Muscle of back (tissue), 3 donors: ENCODE measurements at regions not wholly inside any gene's neighbourhood (a gene's known extent, or its start where the extent isn't known, plus 50 kb on each side); places are given as distances from the start of the nearest gene placed in this dataset.

ENCODE experiments used
- DNase-seq, 3 donors: peaks; one replicate each; pipeline versions ENCODE4 v3.0.0 to v3.0.0-alpha.2; 2013

GRCh38 chr4:123266221-123266620, 130.4 kb upstream of the SPRY1 start:
- no peak for DNase-seq

DNA sequence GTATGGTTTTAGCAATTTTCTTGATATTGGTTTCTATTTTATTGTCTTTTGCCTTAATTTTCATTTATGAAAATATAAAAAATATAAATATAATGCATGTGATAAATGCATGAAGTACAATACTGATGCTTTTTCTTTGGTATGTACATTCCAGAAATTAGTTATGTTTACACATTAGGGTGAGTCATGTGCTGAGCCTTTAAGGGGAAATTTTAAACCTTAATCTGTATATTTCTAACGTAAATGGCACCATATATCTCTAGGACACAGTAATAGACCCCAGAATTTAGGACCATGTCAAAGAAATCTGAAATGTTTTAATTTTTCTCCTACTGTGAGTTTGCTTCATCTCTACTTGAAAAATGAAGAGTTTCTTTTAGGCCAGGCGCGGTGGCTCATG, 117.8 kb upstream of the SPRY1 start:
- DNase-seq: no peak

DNA sequence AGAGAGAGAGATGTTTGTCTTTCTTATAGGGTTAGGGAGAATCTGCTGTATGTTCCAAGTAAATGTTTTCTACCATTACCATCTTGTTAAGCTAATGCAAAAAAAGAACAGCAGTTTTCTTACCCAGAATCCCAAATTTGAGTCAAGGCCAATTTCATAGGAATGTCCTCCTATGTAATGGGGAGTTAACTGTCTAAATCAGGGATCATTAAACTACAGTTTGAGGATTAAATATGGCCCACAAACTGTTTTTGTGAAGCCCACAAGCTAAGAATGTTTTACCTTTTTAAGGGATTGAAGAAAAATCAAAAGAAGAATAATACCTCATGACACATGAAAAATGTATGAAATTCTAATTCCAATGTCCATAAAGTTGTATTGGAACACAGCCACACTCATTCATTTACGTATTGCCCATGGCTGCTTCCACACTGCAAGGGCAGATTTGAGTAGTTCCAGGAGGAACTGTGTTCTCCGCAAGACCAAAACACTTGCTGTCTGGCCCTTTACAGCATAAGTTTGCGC, 113.2 kb upstream of the SPRY1 start:
- DNase-seq: no peak

DNA sequence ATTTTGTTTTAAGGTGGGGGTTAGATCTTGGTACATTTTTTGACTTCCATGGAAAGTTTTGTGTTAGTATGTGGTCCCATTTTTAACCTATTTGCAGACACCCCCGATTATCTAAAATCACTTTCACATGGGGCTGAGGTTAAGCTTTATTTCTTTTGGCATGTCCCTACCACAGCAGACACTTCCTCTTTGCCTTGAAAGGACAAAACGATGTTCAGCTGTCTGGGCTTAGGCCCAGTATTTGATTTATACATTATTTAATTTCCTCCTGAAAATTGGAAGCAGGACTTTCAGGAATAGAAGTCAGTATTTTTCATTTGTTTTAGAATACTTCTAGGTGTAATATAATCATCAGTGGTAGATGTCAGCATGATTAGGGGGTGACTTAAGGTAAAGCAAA, 112.4 kb upstream of the SPRY1 start:
- DNase-seq: peak; percentile 69 to 79 (median 75)

DNA sequence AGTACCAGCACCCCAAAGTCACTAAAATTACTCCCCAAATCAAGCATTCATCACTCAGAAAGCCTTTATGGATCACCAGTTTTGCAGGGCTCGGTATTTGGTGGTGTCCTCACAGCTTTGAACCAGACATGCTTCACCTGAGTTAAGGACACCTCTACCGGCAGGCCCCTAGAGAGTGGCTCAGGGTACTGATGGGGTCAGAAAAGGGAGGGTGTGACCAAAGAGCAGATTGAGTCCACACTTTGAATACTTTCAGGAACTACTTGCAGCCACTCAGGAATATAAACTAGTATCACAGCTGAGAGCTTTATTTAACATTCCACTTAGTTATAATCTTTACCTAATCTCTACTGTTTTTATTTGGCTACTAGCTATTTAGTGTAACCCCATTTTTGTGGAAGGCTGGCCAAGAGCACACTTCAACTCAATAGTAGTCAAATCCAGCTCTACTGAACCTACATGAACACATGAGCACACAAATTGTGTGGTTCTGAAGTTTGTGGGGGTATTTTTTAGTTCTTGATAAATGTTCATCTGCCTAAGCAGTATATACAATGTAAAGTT, 109.6 kb upstream of the SPRY1 start:
- DNase-seq: no peak

DNA sequence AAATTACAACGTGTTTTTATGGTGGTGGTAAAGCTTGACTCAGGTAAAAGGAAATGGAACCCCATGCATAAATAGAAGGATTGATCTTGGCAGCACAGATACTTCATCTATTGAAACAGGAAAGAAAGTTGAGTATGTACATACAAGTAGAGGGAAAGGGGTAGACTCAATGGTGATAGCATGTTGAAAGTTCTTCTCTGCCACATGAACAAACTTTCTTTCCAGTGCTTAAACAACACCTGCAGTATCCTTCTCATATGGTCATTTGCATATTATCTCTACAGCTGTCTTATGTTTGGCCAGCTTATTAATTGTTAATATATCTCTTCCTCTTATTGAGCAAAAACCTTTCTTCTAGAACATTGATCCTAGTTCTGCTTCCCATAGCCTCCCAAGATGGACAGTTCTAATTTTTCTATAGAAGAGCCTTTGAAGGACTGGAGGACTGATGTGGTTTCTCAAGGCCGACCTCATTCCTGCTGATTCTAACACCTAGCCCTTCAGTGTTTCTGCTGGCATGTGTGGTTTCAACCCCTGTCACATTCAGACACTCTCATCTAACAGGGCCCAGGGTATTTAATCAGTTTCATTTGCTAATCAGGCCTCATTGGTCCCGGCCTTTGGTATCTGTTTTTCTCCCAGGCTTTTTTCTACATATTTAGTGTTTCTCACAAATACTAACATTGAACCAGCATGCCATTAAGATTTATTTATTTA, 108.1 kb upstream of the SPRY1 start:
- DNase-seq: no peak

GRCh38 chr4:123291329-123291728, 105.3 kb upstream of the SPRY1 start:
- DNase-seq: no peak

DNA sequence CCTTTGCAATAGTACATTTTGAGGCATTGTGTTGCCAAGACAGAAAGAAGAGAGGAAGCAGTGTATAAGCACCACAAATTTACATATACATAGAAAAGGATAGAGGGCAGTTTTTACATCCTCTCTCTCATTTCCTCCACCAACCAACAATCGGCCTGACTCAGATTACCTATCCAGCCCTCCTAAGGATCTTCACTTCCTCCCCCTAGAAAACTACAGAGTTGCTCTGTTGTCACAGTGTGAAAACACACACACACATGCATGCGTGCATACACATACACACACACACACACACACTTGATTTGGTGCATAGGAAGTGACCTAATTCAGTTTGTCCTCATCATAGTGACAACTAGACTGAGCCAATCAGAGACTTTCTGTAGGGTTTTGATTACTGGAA, 98.8 kb upstream of the SPRY1 start:
- no peak for DNase-seq

GRCh38 chr4:123298261-123298660, 98.3 kb upstream of the SPRY1 start:
- peak in 2 of 3 donors; percentile 22 to 68 for DNase-seq

GRCh38 chr4:123298801-123299200, 97.8 kb upstream of the SPRY1 start:
- DNase-seq: no peak

- peak; percentile 83 to 94 (median 85) for DNase-seq
These were observed 97.3 kb upstream of the SPRY1 start for GRCh38 chr4:123299212-123299691.

DNA sequence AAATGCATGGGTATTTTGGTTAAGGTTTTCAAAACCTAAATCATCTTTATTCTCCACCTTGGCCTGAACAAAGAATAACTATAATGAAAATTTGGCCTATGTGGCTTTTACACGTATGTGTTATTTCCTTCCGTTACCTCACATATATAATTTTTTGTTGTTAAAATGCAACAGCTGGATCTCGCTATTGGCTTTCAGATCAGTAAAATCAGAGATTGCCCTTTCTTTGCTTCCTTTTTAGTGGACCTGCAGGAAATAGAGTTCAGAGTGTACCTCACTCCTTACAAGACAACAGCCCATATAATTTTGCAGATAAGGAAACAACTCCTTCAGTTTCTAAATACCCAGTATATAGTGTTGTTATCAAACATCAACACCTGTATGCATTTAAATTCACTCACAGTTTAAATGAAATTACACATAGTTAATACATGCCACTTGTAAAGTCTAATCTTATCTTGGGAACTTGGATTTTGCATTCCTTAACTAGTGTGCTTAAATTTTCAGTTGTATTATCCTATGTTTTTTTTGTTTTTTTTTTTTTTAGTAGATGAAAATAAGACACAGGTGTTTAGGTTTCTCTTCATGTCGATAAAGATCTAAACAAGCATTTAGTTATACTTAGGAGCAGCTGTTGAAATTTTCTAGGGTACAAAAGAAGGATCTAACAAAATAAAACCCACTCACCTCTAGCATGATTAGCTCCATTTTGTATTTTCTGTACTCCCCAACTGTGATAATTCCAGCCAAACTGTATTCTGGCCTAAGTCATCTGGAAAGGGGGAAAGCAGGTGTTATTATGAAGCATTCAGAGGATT, 96.2 kb upstream of the SPRY1 start:
- no peak for DNase-seq

DNA sequence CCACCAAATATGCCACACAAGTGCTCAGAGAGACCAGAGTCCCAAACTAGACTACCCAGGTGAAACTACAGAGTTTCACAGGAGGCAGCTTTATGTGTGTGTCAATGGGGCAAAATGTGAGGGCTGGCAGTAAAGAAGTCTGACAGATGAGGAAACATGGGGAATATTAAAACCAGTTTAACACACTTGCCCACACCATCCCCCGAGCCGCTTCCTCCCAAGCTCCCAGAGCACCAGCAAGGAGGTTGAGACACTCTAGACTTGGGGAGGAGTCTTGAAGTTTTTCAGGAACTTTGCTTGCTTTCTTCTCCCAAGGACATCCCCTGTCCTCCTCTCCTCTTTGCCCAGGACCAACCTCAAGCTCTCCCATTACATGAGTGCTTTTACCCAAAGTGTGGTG, 94.7 kb upstream of the SPRY1 start:
- DNase-seq: no peak

DNA sequence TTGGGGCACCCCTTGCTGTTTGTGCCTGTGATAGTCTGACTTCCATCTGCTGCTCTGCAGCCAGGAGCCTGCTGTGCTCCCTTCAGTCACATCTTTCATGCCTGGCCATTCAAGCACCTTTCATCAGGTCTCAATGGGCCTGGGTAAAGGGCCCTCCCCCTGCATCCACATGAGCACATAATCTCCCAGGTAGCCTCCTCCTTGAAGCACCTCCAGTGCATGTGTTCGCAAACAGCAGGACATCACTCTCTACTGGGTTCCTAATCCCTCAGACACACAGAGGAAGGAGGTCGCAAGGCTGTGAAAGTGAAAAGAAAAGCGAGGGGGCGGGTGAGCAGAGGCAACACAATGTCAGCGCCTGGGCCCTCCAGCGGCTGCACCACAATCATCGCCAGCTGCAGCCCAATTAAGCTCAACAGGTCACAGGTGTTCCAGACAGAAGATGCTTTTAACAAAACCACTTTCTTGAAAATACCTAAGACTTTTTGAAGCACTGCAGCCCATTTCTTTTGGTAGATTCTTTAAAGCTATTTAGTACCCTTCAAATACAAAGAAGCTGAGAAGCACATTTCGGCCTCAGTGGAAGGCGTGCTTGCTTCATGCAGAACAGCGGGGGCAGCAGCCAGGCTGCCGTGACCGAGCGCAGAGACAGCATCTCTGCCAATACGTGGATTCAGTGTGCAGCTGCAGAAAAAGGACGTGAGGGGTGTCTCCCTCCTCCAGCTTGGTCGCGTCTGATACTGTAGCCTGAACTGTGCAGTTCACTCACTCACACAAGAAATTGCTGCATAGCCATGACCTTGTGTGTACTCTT, 92.2 kb upstream of the SPRY1 start:
- DNase-seq: peak; percentile 49 to 89 (median 54)

- peak in 1 of 3 donors; percentile 41 for DNase-seq
These were observed 90.9 kb upstream of the SPRY1 start for GRCh38 chr4:123305736-123306135.

GRCh38 chr4:123306769-123307168, 89.8 kb upstream of the SPRY1 start:
- peak in 1 of 3 donors; percentile 56 for DNase-seq

- no peak for DNase-seq
These were observed 87.9 kb upstream of the SPRY1 start for GRCh38 chr4:123308667-123309066.

DNA sequence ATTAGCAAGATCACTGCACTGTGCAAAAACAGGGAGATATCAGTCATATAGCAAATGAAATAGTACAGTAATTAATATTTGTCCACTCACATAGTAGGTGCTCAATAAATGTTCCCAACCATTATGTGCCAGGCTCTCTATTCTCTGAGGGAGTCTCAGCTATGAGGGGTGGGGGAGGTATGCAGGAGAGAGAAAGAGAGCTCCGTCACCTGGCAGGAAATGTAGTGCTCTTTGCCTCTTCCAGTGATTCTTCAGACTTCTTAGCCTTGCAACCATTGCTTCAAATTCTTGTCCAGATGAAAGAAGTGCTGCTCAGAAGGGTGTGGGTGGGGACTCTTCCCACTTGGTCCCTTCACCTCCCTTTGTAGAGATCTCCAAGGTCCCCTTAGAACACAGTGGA, 84.5 kb upstream of the SPRY1 start:
- DNase-seq: no peak

DNA sequence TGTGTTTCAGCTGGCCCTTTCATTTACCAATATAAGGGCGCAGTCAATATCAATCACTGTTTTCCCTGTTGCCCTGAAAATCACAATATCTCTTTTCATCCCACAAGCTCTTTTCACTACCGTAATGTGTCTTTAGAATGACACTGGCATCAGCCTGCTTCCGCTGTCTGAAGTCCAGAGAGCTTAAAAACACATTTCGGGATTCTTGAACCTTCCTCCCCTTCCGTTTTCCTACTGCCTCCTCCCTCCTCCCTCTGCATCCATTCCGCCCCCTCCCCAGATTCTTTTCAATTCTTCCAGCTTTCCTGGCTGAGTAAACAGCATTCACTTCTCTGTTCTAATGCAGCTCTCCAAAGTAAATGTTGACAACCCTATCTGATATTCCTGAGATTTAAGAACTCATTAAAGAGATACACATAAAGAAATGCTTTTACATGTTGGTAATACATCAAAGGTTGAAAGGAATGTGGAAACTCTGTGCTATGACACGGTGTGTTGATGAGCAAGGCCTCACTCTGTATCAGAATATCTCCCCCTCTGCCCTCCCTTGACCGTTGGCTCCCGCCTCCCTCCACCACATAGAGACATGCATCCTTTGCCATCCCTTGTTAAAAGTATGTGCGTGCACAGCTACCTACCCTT, 83.5 kb upstream of the SPRY1 start:
- peak in 1 of 3 donors; percentile 61 for DNase-seq

- DNase-seq: no peak
These were observed 81.0 kb upstream of the SPRY1 start for GRCh38 chr4:123315617-123316016.

DNA sequence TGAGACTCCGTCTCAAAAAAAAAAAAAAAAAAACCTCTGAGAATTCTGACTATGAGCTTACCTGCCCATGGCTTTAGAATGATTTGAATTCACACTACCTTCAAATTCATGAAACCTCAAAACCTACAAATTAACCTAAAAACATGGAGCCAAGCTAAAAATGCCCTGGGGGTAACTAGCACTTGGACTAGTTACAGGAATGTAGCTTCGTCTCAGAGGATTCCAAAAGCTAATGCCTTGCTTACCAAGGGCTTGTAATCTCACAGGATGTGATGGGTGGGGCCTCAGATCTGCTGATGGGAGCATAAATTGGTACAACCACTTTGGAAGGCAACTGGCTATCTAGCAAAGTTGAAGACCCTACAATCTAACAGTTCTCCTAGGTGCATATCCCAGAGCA, 79.4 kb upstream of the SPRY1 start:
- DNase-seq: no peak
